HepG2 (cell line): ENCODE measurements at regions not wholly inside any gene's neighbourhood (a gene's known extent, or its start where the extent isn't known, plus 50 kb on each side); places are given as distances from the start of the nearest gene placed in this dataset.

ENCODE experiments used
- ATAC-seq: fragments of 200-7000 bp; cut with Tn5 transposase; 3 replicates; pipeline ENCODE4 v1.9.1; 2020; ENCODE audit warnings: mild to moderate bottlenecking, moderate library complexity
- BruUV-seq: library from RNA; stranded (reverse); fragments of 400-500 nt; replicated peaks from 2 replicates; lab custom pipeline; 2021; lab: Mats Ljungman, UMichigan
- CTCF ChIA-PET: fragments of 300-600 bp; formaldehyde crosslinking; extraction: SDS; loops from one replicate; lab custom pipeline; 2021; ENCODE audit warnings: low total read pairs, inconsistent platforms, low intra/inter-chr PET ratio; lab: Yijun Ruan, JAX
- POLR2A ChIA-PET: fragments of 350-600 bp; sonication (Branson Sonifier 250); formaldehyde crosslinking; loops from one replicate; lab custom pipeline; 2020; ENCODE audit warnings: antibody characterized with exemption, inconsistent platforms; lab: Yijun Ruan, JAX
- DNase-seq: peaks from one replicate; pipeline ENCODE4 v3.0.0-alpha.2; 2015; ENCODE audit warnings: low spot score
- FAIRE-seq: peaks from 3 replicates; lab custom pipeline; 2011; peaks lifted over from hg19 to GRCh38; lab: Jason Lieb, UNC
- H2AFZ ChIP-seq: one replicate; pipeline ENCODE4 v1.6.1; 2011; ENCODE audit warnings: low read length, inconsistent platforms
- H3K27ac ChIP-seq: fragments of 300-600 bp; 3 replicates; pipeline ENCODE4 v1.8.0; 2011; ENCODE audit warnings: mixed run types, mild to moderate bottlenecking, mixed read lengths, low read length, inconsistent platforms; ENCODE audit not compliant: insufficient read depth; ENCODE audit errors: extremely low read length
- H3K27me3 ChIP-seq, 2 experiments: fragments of 200-600 bp in 1 of 2; 2 replicates in 1 of 2; 3 replicates in 1 of 2; pipeline versions ENCODE4 v1.6.0 to v1.8.0; 2011; ENCODE audit warnings: low read length in 2 of 2, mild to moderate bottlenecking in 2 of 2, moderate library complexity in 2 of 2, inconsistent platforms in 1 of 2; ENCODE audit not compliant: insufficient read depth in 2 of 2, control insufficient read depth in 1 of 2
- H3K36me3 ChIP-seq, 2 experiments: fragments of 200-600 bp in 1 of 2; replicated peaks in 1 of 2; 2 replicates in 1 of 2; 3 replicates in 1 of 2; pipeline versions ENCODE4 v1.5.1 to v1.8.0; 2011; ENCODE audit warnings: low read length in 2 of 2, inconsistent platforms in 1 of 2; ENCODE audit not compliant: insufficient read depth in 2 of 2, control insufficient read depth in 1 of 2
- H3K4me1 ChIP-seq: 2 replicates; pipeline ENCODE4 v1.5.1; 2012; ENCODE audit warnings: low read length, inconsistent platforms; ENCODE audit not compliant: insufficient read depth
- H3K4me2 ChIP-seq: 2 replicates; pipeline ENCODE4 v1.6.0; 2011; ENCODE audit warnings: low read depth, low read length, inconsistent platforms
- H3K4me3 ChIP-seq, 3 experiments: fragments of 200-600 bp in 1 of 3; sonication (generic), shearing (Covaris generic) in 1 of 3; replicated peaks in 1 of 3; 2 replicates each; pipeline ENCODE4 v1.5.1; 2011 to 2016; ENCODE audit warnings: low read length in 3 of 3, inconsistent platforms in 2 of 3, low read depth in 2 of 3, mild to moderate bottlenecking in 2 of 3, control low read depth in 1 of 3, mixed read lengths in 1 of 3; ENCODE audit not compliant: insufficient read depth in 1 of 3
- H3K79me2 ChIP-seq: one replicate; pipeline ENCODE4 v1.6.1; 2011; ENCODE audit warnings: low read length, inconsistent platforms; ENCODE audit not compliant: insufficient read depth
- H3K9ac ChIP-seq: 2 replicates; pipeline ENCODE4 v1.6.0; 2011; ENCODE audit warnings: mild to moderate bottlenecking, low read depth, low read length, inconsistent platforms; ENCODE audit not compliant: insufficient read depth
- H3K9me3 ChIP-seq: 2 replicates; pipeline ENCODE4 v1.5.1; 2012; ENCODE audit warnings: mild to moderate bottlenecking, low read length
- H4K20me1 ChIP-seq: 2 replicates; pipeline ENCODE4 v1.6.0; 2011; ENCODE audit warnings: inconsistent platforms, mild to moderate bottlenecking, low read length, moderate library complexity; ENCODE audit not compliant: insufficient read depth
- HOMEZ ChIP-seq: IDR thresholded peaks from 2 replicates; pipeline ENCODE4 v1.6.1; 2016; ENCODE audit warnings: low read depth
- MIER2 ChIP-seq: IDR thresholded peaks from 2 replicates; pipeline ENCODE4 v1.6.1; 2016; ENCODE audit warnings: missing biosample characterization, missing genetic modification reagents
- PHF8 ChIP-seq: sonication (generic); formaldehyde crosslinking; IDR thresholded peaks from 2 replicates; pipeline ENCODE4 v1.5.0; 2020; ENCODE audit warnings: missing genetic modification reagents
- PLSCR1 ChIP-seq: sonication (generic); formaldehyde crosslinking; IDR thresholded peaks from 2 replicates; pipeline ENCODE4 v1.5.0; 2020; ENCODE audit warnings: missing genetic modification reagents, mild to moderate bottlenecking, borderline replicate concordance
- SNAPC2 ChIP-seq: sonication (generic); formaldehyde crosslinking; IDR thresholded peaks from 2 replicates; pipeline ENCODE4 v1.8.1; 2022; ENCODE audit warnings: mild to moderate bottlenecking, missing genetic modification reagents
- SNAPC5 ChIP-seq: sonication (generic); formaldehyde crosslinking; IDR thresholded peaks from 2 replicates; pipeline ENCODE4 v1.8.1; 2023; ENCODE audit warnings: mild to moderate bottlenecking, missing genetic modification reagents, borderline replicate concordance
- SRSF9 ChIP-seq: fragments of 200-400 bp; formaldehyde crosslinking; IDR thresholded peaks from 2 replicates; pipeline ENCODE4 v1.6.1; 2018; ENCODE audit warnings: borderline replicate concordance, mild to moderate bottlenecking, low read depth, low read length; ENCODE audit not compliant: insufficient read depth, poor library complexity, severe bottlenecking
- STAG1 ChIP-seq: sonication (generic); formaldehyde crosslinking; IDR thresholded peaks from 2 replicates; pipeline ENCODE4 v1.4.0; 2020; ENCODE audit warnings: missing genetic modification reagents
- TOPORS ChIP-seq: sonication (generic); formaldehyde crosslinking; IDR thresholded peaks from 2 replicates; pipeline ENCODE4 v1.8.0; 2023; ENCODE audit warnings: mild to moderate bottlenecking, missing genetic modification reagents
- ZBTB2 ChIP-seq: sonication (generic); formaldehyde crosslinking; IDR thresholded peaks from 2 replicates; pipeline ENCODE4 v1.8.0; 2022; ENCODE audit warnings: low read depth, missing genetic modification reagents
- ZNF280D ChIP-seq: sonication (generic); formaldehyde crosslinking; IDR thresholded peaks from 2 replicates; pipeline ENCODE4 v1.5.1; 2020; ENCODE audit warnings: mild to moderate bottlenecking, missing genetic modification reagents
- ZNF562 ChIP-seq: sonication (generic); formaldehyde crosslinking; IDR thresholded peaks from 2 replicates; pipeline ENCODE4 v1.8.0; 2022; ENCODE audit warnings: missing genetic modification reagents, borderline replicate concordance
- ZNF674 ChIP-seq: sonication (generic); formaldehyde crosslinking; IDR thresholded peaks from 2 replicates; pipeline ENCODE4 v1.5.0; 2020; ENCODE audit warnings: low read depth, mild to moderate bottlenecking, missing genetic modification reagents
- ZNF687 ChIP-seq: sonication (generic); formaldehyde crosslinking; IDR thresholded peaks from 2 replicates; pipeline ENCODE4 v1.5.1; 2020; ENCODE audit warnings: mild to moderate bottlenecking, missing genetic modification reagents, moderate library complexity
- WGBS: methylation state at CpG from one replicate; pipeline ENCODE4 v1.1.6; 2017; ENCODE audit warnings: low lambda C conversion rate; 5-methylcytosine and 5-hydroxymethylcytosine counted together
- in situ Hi-C: cut with HindIII; loops from 2 replicates; pipeline ENCODE4 v1.10.0; 2017; ENCODE audit warnings: low pct_unique_long_range_greater_than_20kb; ENCODE audit not compliant: extremely low pct_ligation_motif_present
- intact Hi-C: fragments of 100-400 bp; cut with micrococcal nuclease; formaldehyde crosslinking; loops from one replicate; pipeline ENCODE4 v1.10.0; 2022; ENCODE audit not compliant: unreplicated experiment

GRCh38 chr4:156642161-156642560 lies 329.4 kb downstream of the PDGFC start:
- Histone ChIP-seq H3K27ac (no peak overlapping the region), H3K79me2 (no peaks in the 10 kb centered on the region), H4K20me1 (no peaks in the 10 kb centered on the region), H3K4me3 (no peak overlapping the region), H3K27me3 (no peaks in the 10 kb centered on the region), H3K9ac (no peak overlapping the region), H3K36me3 (no peaks in the 10 kb centered on the region), H2AFZ (no peak overlapping the region), H3K4me1 (no peaks in the 10 kb centered on the region), H3K9me3 (no peaks in the 10 kb centered on the region), H3K4me2 (no peak overlapping the region)
- intact Hi-C loops = no loop called here
- ChIA-PET POLR2A (no interaction called here), CTCF (no interaction called here)
- no TSS peak for BruUV-seq
- 2% methylated on average over 3 of the region's 3 CpGs for WGBS
- in situ Hi-C loops = no loop called here
- DNase-seq (no peak), ATAC-seq (no peak), FAIRE-seq (no peak)
- TF ChIP-seq ZNF674 (no peak), MIER2 (CRISPR knock-in tag) (no peak), ZNF687 (CRISPR knock-in tag) (no peak), TOPORS (no peak), PHF8 (CRISPR knock-in tag) (no peak), SRSF9 (no peak), HOMEZ (CRISPR knock-in tag) (no peak), STAG1 (CRISPR knock-in tag) (no peak), SNAPC5 (CRISPR knock-in tag) (no peak), PLSCR1 (CRISPR knock-in tag) (no peak), ZBTB2 (no peak), ZNF280D (CRISPR knock-in tag) (no peak), SNAPC2 (CRISPR knock-in tag) (no peak), ZNF562 (CRISPR knock-in tag) (no peak)
